ENCODE measurements at regions not wholly inside any gene's neighbourhood (a gene's known extent, or its start where the extent isn't known, plus 50 kb on each side); places are given as distances from the start of the nearest gene placed in this dataset.

- TF ChIP-seq REST (IDR thresholded peaks at IDR 0.05; ENCODE audit: insufficient read depth in 1 of 2, low read depth in 2 of 2, low read length in 2 of 2) (no peak), TAF1 (IDR thresholded peaks at IDR 0.05; ENCODE audit: borderline replicate concordance, insufficient read depth, low read length) (no peak), FOXP2 (optimal IDR thresholded peaks at IDR 0.05; ENCODE audit: borderline replicate concordance, extremely low read depth, extremely low read length, insufficient read depth) (no peak), SIN3A (IDR thresholded peaks at IDR 0.05; ENCODE audit: borderline replicate concordance, insufficient read depth, low read length) (no peak), POLR2AphosphoS5 (IDR thresholded peaks at IDR 0.05; ENCODE audit: low read depth, low read length) (no peak)
Measured at GRCh38 chr6:43897571-43898302, 127.7 kb downstream of the VEGFA start.

- TF ChIP-seq POLR2AphosphoS5 (IDR thresholded peaks at IDR 0.05; ENCODE audit: low read depth, low read length) (no peak), FOXP2 (optimal IDR thresholded peaks at IDR 0.05; ENCODE audit: borderline replicate concordance, extremely low read depth, extremely low read length, insufficient read depth) (no peak), SIN3A (IDR thresholded peaks at IDR 0.05; ENCODE audit: borderline replicate concordance, insufficient read depth, low read length) (no peak), REST (IDR thresholded peaks at IDR 0.05; ENCODE audit: insufficient read depth in 1 of 2, low read depth in 2 of 2, low read length in 2 of 2) (no peak), TAF1 (IDR thresholded peaks at IDR 0.05; ENCODE audit: borderline replicate concordance, insufficient read depth, low read length) (no peak)
Measured at GRCh38 chr6:43896329-43897255, 126.6 kb downstream of the VEGFA start.

GRCh38 chr6:43895656-43896328 lies 125.8 kb downstream of the VEGFA start:
- TF ChIP-seq TAF1 (IDR thresholded peaks at IDR 0.05; ENCODE audit: borderline replicate concordance, insufficient read depth, low read length), result no peak

GRCh38 chr6:43893073-43893472 lies 123.1 kb downstream of the VEGFA start:
- no peak for TF ChIP-seq FOXP2 (optimal IDR thresholded peaks at IDR 0.05; ENCODE audit: borderline replicate concordance, extremely low read depth, extremely low read length, insufficient read depth)

- no peak for TF ChIP-seq FOXP2 (optimal IDR thresholded peaks at IDR 0.05; ENCODE audit: borderline replicate concordance, extremely low read depth, extremely low read length, insufficient read depth)
- no peak for TF ChIP-seq POLR2AphosphoS5 (IDR thresholded peaks at IDR 0.05; ENCODE audit: low read depth, low read length)
- TF ChIP-seq TAF1 (IDR thresholded peaks at IDR 0.05; ENCODE audit: borderline replicate concordance, insufficient read depth, low read length), result no peak
- TF ChIP-seq REST (IDR thresholded peaks at IDR 0.05; ENCODE audit: insufficient read depth in 1 of 2, low read depth in 2 of 2, low read length in 2 of 2), result no peak
- TF ChIP-seq SIN3A (IDR thresholded peaks at IDR 0.05; ENCODE audit: borderline replicate concordance, insufficient read depth, low read length), result no peak
Measured at GRCh38 chr6:43891072-43891870, 121.3 kb downstream of the VEGFA start.

Measured in PFSK-1 (cell line).